ENCODE measurements at regions not wholly inside any gene's neighbourhood (a gene's known extent, or its start where the extent isn't known, plus 50 kb on each side); places are given as distances from the start of the nearest gene placed in this dataset.

DNA sequence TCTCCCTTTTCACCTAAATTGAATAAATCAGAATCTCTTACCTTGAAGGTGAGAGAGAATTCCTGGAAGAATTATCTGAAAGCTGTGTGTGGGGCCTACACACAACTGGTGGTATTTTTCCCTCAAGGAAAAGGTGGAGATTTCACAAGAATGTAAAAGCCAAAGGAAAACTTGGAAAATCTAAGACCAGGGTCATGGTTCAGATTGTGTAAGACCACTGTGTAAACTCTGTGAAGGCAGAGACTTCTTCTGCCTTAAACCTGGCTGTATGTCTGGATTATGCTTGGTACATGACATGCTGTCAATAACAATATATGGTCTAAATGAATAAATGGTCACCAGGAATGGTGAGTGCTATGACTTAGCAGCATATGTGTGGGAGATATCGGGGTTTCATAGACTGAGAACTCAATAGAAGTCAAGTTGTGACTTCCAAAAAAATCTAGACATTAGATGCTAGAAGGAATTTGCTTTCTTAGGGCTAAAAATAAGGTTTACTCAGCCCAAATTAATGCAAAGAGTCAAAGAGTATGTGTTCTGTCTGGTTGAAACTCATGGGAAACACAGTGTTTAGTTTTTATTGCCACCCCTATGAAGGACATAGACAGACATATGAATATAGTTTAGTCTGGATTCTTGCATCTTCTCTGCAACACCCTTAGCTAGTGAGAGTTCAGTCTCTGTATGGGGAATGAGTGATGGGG is 163.7 kb downstream of the SNAPC1 start:
- Histone ChIP-seq H3K9me3 (ENCODE audit: low read depth, low read length) (no peaks in the 10 kb centered on the region), H3K27me3 (ENCODE audit: insufficient read depth, low read length) (peaks cover 10% of the 10 kb centered on the region), H3K4me3 (ENCODE audit: low read length) (no peak overlapping the region), H3K4me1 (ENCODE audit: insufficient read depth, low read length) (no peaks in the 10 kb centered on the region)

DNA sequence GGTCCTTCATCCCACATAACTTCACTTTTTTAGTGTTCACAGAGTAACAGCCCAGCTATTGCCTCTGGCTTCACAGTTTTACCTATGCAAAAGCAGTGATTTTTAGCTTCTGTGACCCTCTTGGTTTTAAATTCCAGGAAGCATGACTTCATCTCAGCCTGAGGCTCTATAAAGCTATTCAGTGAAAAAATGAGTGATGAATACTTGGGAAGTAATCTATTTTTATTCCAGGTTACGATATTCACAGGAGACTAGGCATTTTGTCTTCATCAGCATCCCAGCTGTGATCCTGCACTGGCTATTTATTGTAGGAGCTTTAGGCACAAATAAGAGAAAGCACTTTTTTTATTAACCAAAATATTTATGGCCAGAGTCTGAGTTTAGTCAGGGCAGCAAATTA is 164.8 kb downstream of the SNAPC1 start:
- H3K4me3 ChIP-seq (ENCODE audit: low read length) = no peak overlapping the region
- H3K4me1 ChIP-seq (ENCODE audit: insufficient read depth, low read length) = no peaks in the 10 kb centered on the region
- peaks cover 7% of the 10 kb centered on the region for H3K27me3 ChIP-seq (ENCODE audit: insufficient read depth, low read length)
- H3K9me3 ChIP-seq (ENCODE audit: low read depth, low read length) = no peaks in the 10 kb centered on the region

DNA sequence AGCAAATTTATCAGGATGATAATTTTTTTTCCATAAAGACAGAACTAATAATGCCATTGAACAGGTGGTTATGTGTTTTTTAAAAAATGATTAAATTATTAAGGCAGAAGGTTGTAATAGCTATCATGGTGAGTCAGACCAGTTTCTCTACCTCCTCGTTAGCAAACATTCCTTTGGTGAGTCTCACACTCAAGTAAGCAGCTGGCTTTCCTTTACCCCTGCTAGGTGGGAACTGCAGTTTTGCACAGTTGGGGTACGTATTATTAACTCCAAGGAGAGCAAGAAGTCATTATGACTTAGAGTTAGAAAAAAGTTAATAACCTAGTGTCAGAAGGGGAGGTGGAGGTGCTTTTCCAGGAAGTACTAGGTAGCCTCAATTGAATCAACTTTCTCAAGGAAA is 165.3 kb downstream of the SNAPC1 start:
- no peaks in the 10 kb centered on the region for H3K4me1 ChIP-seq (ENCODE audit: insufficient read depth, low read length)
- H3K9me3 ChIP-seq (ENCODE audit: low read depth, low read length) = no peaks in the 10 kb centered on the region
- no peak overlapping the region for H3K4me3 ChIP-seq (ENCODE audit: low read length)
- H3K27me3 ChIP-seq (ENCODE audit: insufficient read depth, low read length) = peaks cover 7% of the 10 kb centered on the region

DNA sequence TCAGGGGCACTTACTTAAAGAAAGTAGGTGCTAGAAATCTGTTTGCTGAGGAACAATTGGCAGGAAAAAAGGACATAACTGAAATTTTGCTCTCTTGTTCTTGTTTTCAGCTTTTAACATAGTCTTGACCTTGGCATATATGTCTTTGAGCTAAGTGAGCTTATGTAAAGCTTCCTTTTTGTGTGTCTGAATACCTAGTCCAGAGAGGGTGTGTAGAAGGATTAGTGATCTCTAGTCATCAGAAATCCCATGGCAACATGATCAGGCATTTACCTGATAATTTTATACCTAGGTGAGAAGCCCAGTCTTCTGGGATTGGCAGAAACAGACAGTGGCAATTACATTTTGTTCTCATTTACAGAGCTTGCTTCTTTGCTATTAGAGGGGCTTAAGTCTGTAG is 166.1 kb downstream of the SNAPC1 start:
- Histone ChIP-seq H3K27me3 (ENCODE audit: insufficient read depth, low read length) (peaks cover 7% of the 10 kb centered on the region), H3K9me3 (ENCODE audit: low read depth, low read length) (no peaks in the 10 kb centered on the region), H3K4me1 (ENCODE audit: insufficient read depth, low read length) (no peaks in the 10 kb centered on the region)

DNA sequence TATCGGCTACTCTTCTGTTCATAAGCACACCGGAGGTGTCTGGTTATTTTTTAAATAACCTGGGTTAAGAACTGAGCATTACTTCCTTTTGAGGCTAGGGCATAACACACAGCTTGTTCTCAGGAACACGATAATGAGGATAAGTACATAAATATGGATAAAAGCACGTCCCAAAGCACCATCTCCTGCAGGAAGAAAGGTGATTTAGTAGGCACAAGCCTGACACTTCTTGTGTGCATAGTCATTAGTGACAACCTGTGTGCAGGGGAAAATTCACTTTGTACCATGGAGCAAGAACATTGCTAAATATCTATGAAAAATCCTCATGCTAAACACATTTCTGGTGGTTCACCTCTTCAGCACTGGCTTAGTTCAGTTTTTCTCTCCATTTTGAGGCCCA is 166.5 kb downstream of the SNAPC1 start:
- H3K4me1 ChIP-seq (ENCODE audit: insufficient read depth, low read length) = no peaks in the 10 kb centered on the region
- H3K27me3 ChIP-seq (ENCODE audit: insufficient read depth, low read length) = peaks cover 7% of the 10 kb centered on the region
- no peak overlapping the region for H3K4me3 ChIP-seq (ENCODE audit: low read length)
- no peaks in the 10 kb centered on the region for H3K9me3 ChIP-seq (ENCODE audit: low read depth, low read length)

More for the DNA sequence above, 166.1 kb downstream of the SNAPC1 start:
- no peak overlapping the region for H3K4me3 ChIP-seq (ENCODE audit: low read length)

DNA sequence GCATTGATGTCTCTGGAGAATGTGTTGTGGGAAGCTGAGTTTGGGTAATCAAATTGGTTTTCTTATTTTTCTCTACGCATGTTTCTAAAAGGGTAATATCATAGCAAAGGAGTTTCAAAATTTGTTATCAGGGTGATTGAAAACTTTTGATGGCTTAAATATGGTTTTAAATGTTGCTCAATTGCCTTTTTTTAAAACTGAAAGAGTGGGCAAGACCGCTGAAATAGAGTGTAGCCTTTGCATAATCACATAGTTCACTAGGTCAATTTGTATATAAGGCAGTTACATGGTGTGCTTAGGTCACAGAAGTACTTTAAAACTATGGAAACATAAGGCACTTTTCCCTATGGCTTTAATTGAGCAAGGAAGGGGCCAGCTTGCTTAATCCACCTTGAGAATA is 167.4 kb downstream of the SNAPC1 start:
- Histone ChIP-seq H3K9me3 (ENCODE audit: low read depth, low read length) (no peaks in the 10 kb centered on the region), H3K27me3 (ENCODE audit: insufficient read depth, low read length) (peaks cover 7% of the 10 kb centered on the region), H3K4me1 (ENCODE audit: insufficient read depth, low read length) (no peaks in the 10 kb centered on the region), H3K4me3 (ENCODE audit: low read length) (no peak overlapping the region)

DNA sequence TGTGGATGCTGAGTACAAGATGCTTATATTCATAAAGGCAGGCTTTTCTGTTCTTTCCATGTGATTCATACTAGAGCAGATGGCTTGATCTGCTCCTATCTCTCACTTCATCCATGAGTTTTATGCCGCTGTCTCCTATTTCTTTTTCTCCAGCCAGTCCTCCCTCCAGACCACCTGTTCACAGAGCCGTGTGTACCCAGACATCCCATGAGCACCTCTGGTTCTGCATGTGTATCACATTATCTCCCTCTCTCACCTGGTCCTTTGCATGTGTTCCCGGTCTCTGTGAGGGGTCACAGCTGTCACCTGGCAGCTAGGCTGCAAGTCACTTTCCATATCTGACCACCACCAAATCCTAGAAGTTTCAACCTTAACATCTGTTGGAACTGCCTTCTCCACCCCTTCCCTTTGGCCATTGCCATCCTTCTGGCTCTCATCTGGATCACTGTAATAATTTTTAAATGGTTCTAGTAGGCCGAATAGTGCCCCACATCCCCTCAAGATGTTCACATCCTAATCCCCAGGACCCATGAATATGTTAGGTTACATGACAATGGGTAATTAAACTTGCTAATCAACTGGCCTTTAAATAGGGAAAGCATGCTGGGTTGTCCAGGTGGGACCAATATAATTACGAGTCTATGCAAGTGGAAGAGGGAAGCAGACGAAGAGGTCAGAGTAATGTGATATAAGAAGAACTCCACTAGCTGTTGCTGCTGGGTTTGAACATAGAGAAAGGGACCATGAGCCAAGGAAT is 168.1 kb downstream of the SNAPC1 start:
- peaks cover 7% of the 10 kb centered on the region for H3K27me3 ChIP-seq (ENCODE audit: insufficient read depth, low read length)
- H3K9me3 ChIP-seq (ENCODE audit: low read depth, low read length) = no peaks in the 10 kb centered on the region
- no peak overlapping the region for H3K4me3 ChIP-seq (ENCODE audit: low read length)
- no peaks in the 10 kb centered on the region for H3K4me1 ChIP-seq (ENCODE audit: insufficient read depth, low read length)

DNA sequence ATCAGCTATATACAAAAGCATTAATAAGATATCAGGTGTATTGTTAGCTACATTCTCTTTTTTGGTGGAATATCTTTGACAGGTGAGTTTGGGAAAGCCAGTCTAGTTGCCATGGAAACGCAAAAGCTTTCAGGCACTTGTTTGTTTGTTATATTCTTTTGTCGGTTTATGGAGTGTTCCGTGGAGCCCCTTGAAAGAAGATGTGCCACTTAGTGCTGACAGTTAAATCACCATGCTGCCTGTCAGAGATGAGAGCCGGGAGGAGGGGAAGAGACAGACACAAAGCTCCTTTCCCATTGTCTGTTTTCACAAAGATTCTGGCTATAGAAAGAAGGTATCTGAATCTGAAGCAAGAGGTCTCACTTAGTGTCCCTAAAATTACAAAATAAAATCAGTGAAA is 170.8 kb downstream of the SNAPC1 start:
- H3K4me3 ChIP-seq (ENCODE audit: low read length) = no peak overlapping the region
- peaks cover 3% of the 10 kb centered on the region for H3K27me3 ChIP-seq (ENCODE audit: insufficient read depth, low read length)
- no peaks in the 10 kb centered on the region for H3K4me1 ChIP-seq (ENCODE audit: insufficient read depth, low read length)
- no peaks in the 10 kb centered on the region for H3K9me3 ChIP-seq (ENCODE audit: low read depth, low read length)

DNA sequence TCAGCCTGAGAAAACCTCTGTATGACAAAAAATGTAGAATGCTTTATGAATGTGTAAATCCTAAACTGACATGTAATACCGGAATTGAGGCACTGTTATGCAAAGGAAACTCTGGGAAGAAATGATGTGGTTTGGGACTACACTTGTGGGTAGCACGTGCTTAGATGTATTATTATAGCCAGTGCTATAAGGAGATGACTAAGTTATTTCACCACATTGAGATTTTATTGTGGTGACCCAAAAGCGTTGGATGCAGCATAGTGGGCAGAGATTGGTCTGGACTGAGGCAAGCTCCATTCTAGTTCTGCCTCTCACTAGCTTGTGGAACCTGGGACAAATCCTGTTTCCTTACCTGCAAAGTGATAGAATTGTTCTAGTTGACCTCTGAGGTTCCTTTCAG is 172.2 kb downstream of the SNAPC1 start:
- Histone ChIP-seq H3K4me3 (ENCODE audit: low read length) (no peak overlapping the region), H3K27me3 (ENCODE audit: insufficient read depth, low read length) (no peaks in the 10 kb centered on the region), H3K9me3 (ENCODE audit: low read depth, low read length) (no peaks in the 10 kb centered on the region), H3K4me1 (ENCODE audit: insufficient read depth, low read length) (no peaks in the 10 kb centered on the region)

DNA sequence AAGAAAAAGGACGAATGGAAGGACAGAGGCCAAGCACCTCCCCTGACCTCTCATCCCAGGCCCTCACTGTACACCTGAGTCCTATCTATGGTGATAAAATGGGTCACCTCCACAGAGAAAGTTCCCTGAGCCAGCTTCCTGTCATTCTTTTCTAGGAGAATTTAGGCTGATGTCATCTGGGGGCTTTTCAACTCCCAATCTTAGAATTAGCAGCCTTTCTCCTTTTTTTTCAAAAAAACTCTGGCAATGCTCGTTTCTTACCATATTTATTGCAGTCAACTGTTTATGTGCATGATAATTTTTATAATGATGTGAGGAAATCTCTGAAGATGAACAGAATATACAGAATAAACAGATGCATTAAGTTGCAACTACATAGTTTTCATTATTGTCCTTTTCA is 177.6 kb downstream of the SNAPC1 start:
- H3K4me3 ChIP-seq (ENCODE audit: low read length) = no peak overlapping the region
- H3K27me3 ChIP-seq (ENCODE audit: insufficient read depth, low read length) = peaks cover 8% of the 10 kb centered on the region
- no peaks in the 10 kb centered on the region for H3K9me3 ChIP-seq (ENCODE audit: low read depth, low read length)
- no peaks in the 10 kb centered on the region for H3K4me1 ChIP-seq (ENCODE audit: insufficient read depth, low read length)

DNA sequence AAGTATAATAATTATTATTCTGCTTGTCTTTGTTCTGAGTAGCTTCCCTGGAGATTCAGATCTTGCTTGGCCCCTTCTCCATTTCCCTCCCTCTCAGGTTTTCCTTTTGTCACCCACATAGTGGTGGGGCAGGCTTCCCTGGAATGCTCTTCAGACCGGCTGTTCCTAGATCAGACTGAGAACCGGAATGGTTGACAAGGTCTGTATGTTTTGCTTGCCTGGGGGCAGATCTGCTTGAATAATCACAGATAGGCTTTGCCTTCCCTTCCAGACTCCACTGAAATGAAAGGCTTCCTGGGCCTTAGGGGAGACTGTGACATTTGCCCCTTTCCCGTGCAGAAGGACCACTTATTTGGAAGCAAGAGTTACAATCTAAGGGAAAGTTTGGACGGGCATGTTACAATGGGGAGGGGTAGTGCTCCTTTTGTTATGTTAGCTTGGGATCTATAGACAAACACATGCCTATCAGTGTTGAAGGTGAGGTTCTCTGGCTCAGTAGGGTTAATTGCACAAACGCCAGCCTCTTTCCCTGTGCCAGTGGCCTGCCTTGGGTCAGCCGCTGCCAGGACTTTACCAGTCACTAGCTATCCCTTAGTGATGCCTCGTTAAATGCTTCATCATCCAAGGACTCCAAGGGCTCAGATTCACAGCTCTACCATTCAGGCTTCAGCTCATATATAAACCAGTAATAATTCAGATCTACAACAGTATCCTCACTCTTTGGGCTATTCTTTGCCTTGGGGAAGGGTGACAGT is 178.6 kb downstream of the SNAPC1 start:
- H3K4me1 ChIP-seq (ENCODE audit: insufficient read depth, low read length) = no peaks in the 10 kb centered on the region
- H3K9me3 ChIP-seq (ENCODE audit: low read depth, low read length) = no peaks in the 10 kb centered on the region
- peaks cover 8% of the 10 kb centered on the region for H3K27me3 ChIP-seq (ENCODE audit: insufficient read depth, low read length)
- H3K4me3 ChIP-seq (ENCODE audit: low read length) = no peak overlapping the region

DNA sequence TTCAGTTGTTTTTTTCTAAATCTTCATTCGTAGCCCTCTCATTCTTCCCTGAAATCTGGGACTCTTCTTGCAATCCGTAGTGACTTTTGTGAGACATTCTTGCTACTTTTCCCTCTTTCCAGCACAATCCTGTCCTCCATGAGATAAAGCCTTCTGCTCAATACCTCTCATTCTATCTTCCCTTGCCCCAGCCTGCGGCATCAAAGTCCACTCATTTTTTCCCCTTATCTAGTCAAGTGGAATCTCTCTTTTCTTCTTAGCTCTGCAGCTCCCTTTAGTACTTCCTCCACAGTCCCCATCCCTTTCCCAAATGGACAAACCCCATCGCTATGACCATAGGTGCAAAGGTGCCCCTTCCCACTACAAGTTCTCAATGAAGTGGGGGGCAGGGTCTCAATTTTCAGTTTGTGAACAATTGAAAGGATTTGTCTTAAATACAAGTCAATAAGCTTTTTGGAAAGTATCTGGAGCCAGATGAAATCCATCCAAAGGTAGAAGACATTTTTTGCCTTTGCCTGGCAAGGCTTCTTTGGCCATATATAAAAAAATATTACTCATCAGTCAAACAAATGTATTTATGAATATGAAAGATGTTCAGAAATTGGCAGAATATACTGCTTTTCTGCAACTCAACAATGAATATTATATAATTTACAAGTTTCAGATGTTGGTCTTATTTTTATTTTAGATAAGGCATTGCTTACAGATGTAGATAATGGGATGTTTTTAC is 179.4 kb downstream of the SNAPC1 start:
- H3K27me3 ChIP-seq (ENCODE audit: insufficient read depth, low read length) = peaks cover 8% of the 10 kb centered on the region
- H3K4me1 ChIP-seq (ENCODE audit: insufficient read depth, low read length) = no peaks in the 10 kb centered on the region
- H3K9me3 ChIP-seq (ENCODE audit: low read depth, low read length) = no peaks in the 10 kb centered on the region
- H3K4me3 ChIP-seq (ENCODE audit: low read length) = no peak overlapping the region

DNA sequence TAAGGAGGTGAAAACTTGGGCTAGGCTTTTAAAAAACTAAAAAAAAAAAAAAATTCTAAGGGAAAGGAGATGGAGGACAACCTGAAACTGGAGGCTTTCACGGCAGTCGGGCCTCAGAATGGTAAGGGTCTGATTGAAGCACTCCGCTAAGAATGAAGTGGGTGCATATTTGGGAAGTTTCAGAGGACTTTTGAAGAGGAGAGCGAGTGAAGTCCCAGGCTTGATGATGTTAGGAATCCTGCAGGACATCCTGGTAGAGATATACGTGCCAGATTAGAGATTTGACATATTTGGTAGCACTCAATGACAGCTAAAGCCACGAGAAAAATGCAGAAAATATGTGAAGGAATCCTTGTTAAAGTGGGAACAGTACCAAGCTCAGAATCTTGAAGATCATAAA is 186.2 kb downstream of the SNAPC1 start:
- Histone ChIP-seq H3K4me1 (ENCODE audit: insufficient read depth, low read length) (no peaks in the 10 kb centered on the region), H3K4me3 (ENCODE audit: low read length) (no peak overlapping the region), H3K9me3 (ENCODE audit: low read depth, low read length) (no peaks in the 10 kb centered on the region), H3K27me3 (ENCODE audit: insufficient read depth, low read length) (peaks cover 1% of the 10 kb centered on the region)

DNA sequence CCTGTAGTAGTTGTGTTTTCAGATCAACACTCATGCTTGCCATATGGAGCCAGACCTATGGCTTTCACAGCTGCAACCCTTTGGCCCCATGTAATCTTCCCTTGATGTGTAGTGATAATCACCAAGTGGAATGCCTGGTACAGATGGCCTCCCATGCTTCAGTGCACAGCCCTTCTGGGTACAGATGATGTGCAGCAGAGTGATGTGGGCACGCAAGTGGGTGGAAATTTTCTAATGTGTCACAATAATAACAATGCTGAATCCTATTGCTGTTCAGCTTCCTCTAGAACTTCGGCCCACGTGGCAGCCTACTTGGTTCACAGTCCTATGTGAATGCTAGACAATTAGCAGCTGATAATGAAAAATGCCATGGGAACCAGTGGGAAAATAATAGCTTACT is 188.1 kb downstream of the SNAPC1 start:
- no peaks in the 10 kb centered on the region for H3K4me1 ChIP-seq (ENCODE audit: insufficient read depth, low read length)
- H3K4me3 ChIP-seq (ENCODE audit: low read length) = no peak overlapping the region
- H3K27me3 ChIP-seq (ENCODE audit: insufficient read depth, low read length) = peaks cover 5% of the 10 kb centered on the region
- H3K9me3 ChIP-seq (ENCODE audit: low read depth, low read length) = no peaks in the 10 kb centered on the region

DNA sequence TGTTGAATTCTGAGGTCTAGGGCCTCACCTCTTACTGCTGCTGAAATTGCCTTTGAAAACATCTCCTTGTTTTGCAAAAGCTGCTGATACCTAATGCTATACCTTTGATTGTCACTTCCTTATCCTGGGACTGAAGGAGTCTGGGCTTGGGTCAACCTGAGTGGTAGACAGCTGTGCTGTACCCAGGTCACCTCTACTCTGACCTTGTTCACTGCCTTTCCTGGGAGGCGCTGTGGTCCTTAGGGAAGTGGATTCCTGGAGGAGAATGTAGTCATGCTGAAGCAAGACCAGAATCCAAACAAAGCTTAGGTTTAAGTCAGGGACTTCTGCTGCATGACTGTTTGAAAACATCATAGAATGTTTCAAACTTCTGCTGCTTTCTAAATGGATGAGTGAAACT is 191.4 kb downstream of the SNAPC1 start:
- Histone ChIP-seq H3K9me3 (ENCODE audit: low read depth, low read length) (peaks cover 7% of the 10 kb centered on the region), H3K4me1 (ENCODE audit: insufficient read depth, low read length) (no peaks in the 10 kb centered on the region), H3K27me3 (ENCODE audit: insufficient read depth, low read length) (peaks cover 15% of the 10 kb centered on the region), H3K4me3 (ENCODE audit: low read length) (no peak overlapping the region)
